RWPE1 (cell line): ENCODE measurements at regions not wholly inside any gene's neighbourhood (a gene's known extent, or its start where the extent isn't known, plus 50 kb on each side); places are given as distances from the start of the nearest gene placed in this dataset.
A peak's percentile ranks its signal among the peaks of the same experiment; 100 is the strongest.

Experiments used
- CTCF ChIA-PET: fragments of 350-600 bp; sonication (Branson Sonifier 250); formaldehyde crosslinking; extraction: SDS; loops from one replicate; lab custom pipeline; 2021; lab: Yijun Ruan, JAX
- POLR2A ChIA-PET: fragments of 400-600 bp; formaldehyde crosslinking; extraction: SDS; loops from one replicate; lab custom pipeline; 2020; ENCODE audit warnings: antibody characterized with exemption; ENCODE audit not compliant: low non-redundant PET; lab: Yijun Ruan, JAX
- DNase-seq: peaks from one replicate; pipeline ENCODE4 v3.0.0; 2012; ENCODE audit warnings: low spot score
- H3K27ac ChIP-seq: fragments of 450-650 bp; 2 replicates; pipeline ENCODE4 v1.5.1; 2017
- TF ChIP-seq, protein P1 (sequence below): fragments of 450-650 bp; conservative IDR thresholded peaks from 2 replicates; pipeline ENCODE4 v1.5.1; 2017; ENCODE audit warnings: low read depth, mild to moderate bottlenecking

DNA sequence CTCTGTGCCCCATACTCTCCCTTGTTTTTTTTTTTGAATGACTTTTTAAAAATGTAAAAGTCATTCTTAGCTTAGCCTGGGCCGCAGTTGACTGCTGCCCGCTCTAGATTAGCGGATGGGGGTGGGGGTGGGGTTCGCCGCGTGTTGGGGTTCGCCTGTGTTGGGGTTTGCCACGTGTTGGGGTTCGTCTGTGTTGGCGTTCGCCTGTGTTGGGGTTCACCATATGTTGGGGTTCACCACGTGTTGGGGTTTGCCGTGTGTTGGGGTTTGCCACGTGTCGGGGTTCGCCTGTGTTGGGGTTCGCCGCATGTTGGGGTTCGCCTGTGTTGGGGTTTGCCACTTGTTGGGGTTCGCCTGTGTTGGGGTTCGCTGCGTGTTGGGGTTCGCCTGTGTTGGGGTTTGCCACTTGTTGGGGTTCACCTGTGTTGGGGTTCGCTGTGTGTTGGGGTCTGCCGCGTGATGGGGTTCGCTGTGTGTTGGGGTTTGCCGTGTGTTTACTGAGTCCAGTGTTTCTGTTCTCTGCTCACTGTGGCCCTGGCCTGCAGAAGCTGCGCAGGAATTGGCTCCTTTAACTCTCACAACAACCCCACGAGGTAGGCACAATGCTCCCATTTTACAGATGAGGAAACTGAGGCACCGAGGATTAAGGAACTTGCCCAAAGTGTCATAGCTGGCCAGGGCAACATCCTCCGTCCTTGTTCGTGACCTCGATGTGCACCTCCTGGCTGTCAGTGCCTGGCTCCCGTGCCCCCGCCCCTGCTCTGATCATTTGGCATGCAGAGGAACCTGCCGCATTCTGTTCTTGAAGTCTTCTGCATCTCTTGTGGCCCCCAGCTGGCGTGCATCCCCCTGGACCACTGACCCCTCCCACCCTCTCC is 96.6 kb upstream of the CIBAR2 start:
- DNase-seq = no peak
- no peak overlapping the region for H3K27ac ChIP-seq
- TF ChIP-seq, protein P1, sequence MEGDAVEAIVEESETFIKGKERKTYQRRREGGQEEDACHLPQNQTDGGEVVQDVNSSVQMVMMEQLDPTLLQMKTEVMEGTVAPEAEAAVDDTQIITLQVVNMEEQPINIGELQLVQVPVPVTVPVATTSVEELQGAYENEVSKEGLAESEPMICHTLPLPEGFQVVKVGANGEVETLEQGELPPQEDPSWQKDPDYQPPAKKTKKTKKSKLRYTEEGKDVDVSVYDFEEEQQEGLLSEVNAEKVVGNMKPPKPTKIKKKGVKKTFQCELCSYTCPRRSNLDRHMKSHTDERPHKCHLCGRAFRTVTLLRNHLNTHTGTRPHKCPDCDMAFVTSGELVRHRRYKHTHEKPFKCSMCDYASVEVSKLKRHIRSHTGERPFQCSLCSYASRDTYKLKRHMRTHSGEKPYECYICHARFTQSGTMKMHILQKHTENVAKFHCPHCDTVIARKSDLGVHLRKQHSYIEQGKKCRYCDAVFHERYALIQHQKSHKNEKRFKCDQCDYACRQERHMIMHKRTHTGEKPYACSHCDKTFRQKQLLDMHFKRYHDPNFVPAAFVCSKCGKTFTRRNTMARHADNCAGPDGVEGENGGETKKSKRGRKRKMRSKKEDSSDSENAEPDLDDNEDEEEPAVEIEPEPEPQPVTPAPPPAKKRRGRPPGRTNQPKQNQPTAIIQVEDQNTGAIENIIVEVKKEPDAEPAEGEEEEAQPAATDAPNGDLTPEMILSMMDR = no peak
- CTCF ChIA-PET = interaction anchor here (0.6 kb wide), 1 partner anchor 73 kb away, joined by 3 read pairs; no protein-coding TSS in a partner anchor
- POLR2A ChIA-PET = no interaction called here

- TF ChIP-seq, protein P1 = no peak
- CTCF ChIA-PET = interaction anchor here (0.7 to 1.5 kb wide), 3 partner anchors 23 to 205 kb away, joined by 3 to 6 read pairs (median 3); no protein-coding TSS in a partner anchor
- POLR2A ChIA-PET = interaction anchor here (0.9 kb wide), 1 partner anchor 11 kb away, joined by 3 read pairs; no protein-coding TSS in a partner anchor
- DNase-seq = no peak
- H3K27ac ChIP-seq = no peak overlapping the region
Observed at GRCh38 chr16:85209526-85210121, 97.4 kb upstream of the CIBAR2 start.

- DNase-seq = peak; percentile 41
- TF ChIP-seq, protein P1 = no peak
- CTCF ChIA-PET = interaction anchor here (0.5 to 1.5 kb wide), 3 partner anchors 22 to 211 kb away, joined by 3 to 8 read pairs (median 6); no protein-coding TSS in a partner anchor
- 0 out of 2 replicates have a peak overlapping the region, but pooled peaks have one; percentile 5 for H3K27ac ChIP-seq
- POLR2A ChIA-PET = interaction anchor here (0.9 kb wide), 1 partner anchor 10 kb away, joined by 3 read pairs; no protein-coding TSS in a partner anchor
Observed at GRCh38 chr16:85210423-85211169, 98.3 kb upstream of the CIBAR2 start.

GRCh38 chr16:85211271-85211801 is 99.1 kb upstream of the CIBAR2 start:
- ChIA-PET POLR2A (no interaction called here), CTCF (interaction anchor here (0.5 kb wide), 1 partner anchor 210 kb away, joined by 8 read pairs; no protein-coding TSS in a partner anchor)
- 0 out of 2 replicates have a peak overlapping the region, but pooled peaks have one; percentile 5 for H3K27ac ChIP-seq
- TF ChIP-seq, protein P1 = no peak
- DNase-seq = no peak

GRCh38 chr16:85213926-85214675 is 101.8 kb upstream of the CIBAR2 start:
- POLR2A ChIA-PET = no interaction called here
- H3K27ac ChIP-seq = no peak overlapping the region
- DNase-seq = no peak
- TF ChIP-seq, protein P1 = no peak
- CTCF ChIA-PET = no interaction called here
